GM19467 (cell line): ENCODE measurements at regions not wholly inside any gene's neighbourhood (a gene's known extent, or its start where the extent isn't known, plus 50 kb on each side); places are given as distances from the start of the nearest gene placed in this dataset.
A peak's percentile ranks its signal among the peaks of the same experiment; 100 is the strongest.

ENCODE experiments used
- ATAC-seq: cut with Tn5 transposase; IDR thresholded peaks from one replicate; pipeline ENCODE4 v1.9.1; 2021; ENCODE audit warnings: mild to moderate bottlenecking, moderate library complexity; ENCODE audit not compliant: unreplicated experiment

GRCh38 chr5:148708854-148709253 lies 54.5 kb upstream of the HTR4 start:
- ATAC-seq, result no peak

DNA sequence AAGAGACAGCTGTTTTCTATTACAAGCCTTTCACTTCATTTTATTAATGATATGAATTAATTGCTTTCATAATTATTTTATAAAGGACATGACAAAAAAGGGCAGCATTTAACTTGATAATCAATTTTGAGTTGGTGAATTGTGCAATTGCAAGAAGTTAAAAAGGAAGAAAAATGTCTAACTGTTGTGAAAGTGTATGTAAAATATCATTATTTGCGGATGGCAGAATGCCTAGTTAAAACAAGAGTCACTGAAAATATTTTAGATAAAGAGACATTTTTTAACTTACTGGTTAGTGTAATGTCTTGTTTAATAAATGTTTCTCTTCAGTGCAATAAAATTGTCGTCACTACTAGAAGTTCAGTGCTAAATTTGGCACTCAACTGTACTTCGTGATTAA lies 57.6 kb upstream of the HTR4 start:
- no peak for ATAC-seq

DNA sequence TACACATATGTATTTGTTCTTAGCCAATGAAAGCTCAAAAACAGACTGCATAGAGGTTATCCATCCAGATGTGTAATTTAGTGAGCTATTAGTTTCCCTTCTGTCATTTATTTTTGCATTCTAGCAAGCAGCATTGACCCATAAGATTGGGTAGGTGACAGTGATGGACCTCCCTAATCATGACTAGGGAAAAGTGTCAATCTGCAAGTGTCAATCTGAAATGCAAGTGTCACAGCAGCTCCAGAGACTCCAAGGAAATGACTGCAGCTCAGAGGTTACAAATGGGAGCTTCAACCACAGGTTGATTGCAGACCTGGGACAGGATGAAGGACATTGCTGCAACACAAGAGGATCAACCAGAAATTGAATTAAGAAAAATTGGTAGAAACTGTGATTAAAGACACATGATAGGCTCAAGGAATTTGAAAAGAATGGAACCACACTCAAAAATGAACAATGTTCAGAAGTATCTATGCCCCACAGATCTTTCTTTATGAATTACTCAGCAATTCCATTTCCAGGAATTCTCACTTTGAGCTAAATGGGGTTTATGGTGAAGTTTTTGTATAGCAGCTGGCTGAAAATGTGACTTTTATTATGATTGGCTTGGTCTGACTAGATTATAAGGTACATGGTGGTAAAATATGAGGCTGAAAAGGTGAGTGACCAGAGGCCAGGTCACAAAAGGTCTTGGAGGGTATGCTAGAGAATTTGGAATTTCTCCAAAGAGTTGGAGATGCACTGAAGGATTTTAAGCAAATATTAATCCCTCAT lies 59.6 kb upstream of the HTR4 start:
- ATAC-seq, result no peak

DNA sequence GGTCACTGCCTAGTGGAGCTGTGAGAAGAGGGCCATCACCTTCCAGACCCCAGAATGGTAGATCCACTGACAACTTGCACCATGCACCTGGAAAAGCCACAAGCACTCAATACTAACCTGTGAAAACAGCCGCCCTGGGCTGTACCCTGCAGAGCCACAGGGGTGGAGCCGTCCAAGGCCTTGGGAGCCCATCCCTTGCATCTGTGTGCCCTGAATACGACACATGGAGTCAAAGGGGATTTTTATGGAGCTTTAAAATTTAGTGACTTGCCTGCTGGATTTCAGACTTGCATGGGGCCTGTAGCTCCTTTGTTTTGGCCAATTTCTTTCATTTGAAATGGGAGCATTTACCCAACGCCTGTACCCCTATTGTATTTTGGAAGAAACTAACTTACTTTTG lies 62.4 kb upstream of the HTR4 start:
- no peak for ATAC-seq

DNA sequence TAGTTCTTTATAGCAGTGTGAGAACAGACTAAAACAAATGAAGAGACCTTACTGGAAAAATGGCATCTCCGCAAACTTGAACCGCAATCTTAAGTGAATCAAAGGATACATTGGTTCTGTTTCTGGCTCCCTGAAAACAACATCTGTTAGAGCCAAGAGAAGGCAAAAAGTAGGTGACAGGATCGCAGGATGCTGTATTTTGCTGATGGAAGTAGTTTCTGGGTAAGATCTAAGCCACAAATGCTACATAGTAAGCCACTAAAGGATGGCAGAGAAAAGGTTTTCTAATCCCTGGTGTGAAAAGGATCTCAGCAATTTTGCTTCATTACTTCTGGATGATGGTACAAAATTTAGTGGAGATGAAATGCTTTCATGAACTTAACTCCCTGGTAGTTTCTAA lies 63.3 kb upstream of the HTR4 start:
- ATAC-seq, result no peak

GRCh38 chr5:148719605-148720004 lies 65.3 kb upstream of the HTR4 start:
- no peak for ATAC-seq

DNA sequence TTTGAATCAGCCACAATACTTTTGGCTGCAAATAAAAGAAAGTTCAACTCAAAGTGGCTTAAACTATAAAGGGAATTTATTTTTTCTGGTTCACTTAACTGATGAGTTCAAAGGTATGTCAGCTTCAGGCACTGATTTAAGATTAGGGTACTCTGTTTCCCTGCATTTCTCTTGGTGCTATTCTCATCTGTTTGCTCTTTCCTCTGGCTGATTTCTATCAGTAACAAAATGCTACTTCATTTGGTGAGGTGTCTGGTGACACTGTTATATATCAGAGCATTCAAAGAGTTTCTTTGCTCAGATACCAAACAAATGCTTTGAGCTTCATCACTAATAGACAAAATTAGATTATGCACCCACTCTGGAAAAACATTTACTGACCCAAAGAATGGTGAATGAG lies 65.9 kb upstream of the HTR4 start:
- no peak for ATAC-seq

DNA sequence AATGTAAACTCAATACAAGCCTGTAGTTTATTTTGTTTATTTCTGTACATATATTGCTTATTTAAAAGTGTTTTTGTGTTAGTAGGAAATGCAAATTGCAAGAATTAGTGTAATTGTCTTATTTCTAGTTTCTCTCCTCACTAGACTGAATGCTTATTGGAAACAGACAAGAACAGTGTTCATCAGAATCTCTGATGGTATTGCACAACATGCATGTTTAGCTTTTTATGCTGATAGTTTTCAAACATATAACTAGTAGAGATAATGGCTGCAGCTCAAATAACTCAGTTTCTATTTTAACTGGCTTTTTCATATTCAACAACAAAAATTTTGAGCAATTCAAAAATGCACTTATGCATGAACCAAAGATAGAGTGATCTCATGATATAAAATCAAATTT lies 68.8 kb upstream of the HTR4 start:
- ATAC-seq, result no peak

- ATAC-seq, result no peak
Observed at GRCh38 chr5:148725675-148726074, 71.3 kb upstream of the HTR4 start.

- no peak for ATAC-seq
Observed at GRCh38 chr5:148729182-148729581, 74.9 kb upstream of the HTR4 start.

GRCh38 chr5:148730270-148730669 lies 75.9 kb upstream of the HTR4 start:
- no peak for ATAC-seq

DNA sequence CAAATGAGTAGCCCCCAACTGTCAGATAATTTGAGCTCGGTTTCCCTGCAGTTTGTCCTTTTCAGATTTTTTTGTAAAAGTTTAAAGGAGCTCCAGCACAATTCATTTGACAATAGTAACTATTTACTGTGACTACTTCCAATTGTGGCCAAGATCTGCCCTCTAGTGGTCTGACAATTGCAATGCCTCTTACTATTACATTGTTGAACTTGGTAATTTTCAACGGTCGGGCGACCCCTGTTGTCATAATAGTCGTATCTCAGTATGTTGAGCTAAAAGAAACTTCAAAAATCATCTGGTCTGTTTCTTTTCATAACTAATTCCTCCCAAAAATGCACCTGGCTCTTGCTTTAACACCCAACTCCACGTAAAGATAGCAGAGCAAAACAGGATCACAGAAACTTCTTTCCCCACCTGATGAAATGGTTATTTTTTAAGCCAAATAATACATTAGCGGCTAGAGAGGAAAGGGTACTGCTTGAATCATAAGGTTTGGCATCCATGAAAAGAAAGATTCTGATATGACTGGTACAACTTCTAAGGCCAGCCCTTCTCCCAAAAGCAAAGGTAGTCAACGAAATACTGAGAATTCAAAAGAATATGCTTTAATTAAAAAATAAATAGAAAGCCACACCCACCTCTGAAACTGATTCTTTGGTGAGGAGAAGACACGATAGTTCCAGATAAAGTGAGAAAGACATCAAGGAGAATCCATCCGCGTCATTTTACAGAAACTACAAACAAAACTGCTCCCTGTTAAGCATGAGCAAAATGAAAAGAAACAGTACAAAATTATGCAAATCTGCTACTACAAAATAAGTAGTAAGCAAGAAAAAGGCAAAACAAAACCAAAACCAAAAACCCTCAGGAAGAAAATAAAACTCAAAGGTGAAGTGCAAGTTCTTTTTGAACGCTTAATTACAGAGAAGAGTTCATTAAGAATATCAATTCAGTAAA lies 76.9 kb upstream of the HTR4 start:
- peak; percentile 88 for ATAC-seq

GRCh38 chr5:148732692-148733091 lies 78.4 kb upstream of the HTR4 start:
- ATAC-seq, result no peak

GRCh38 chr5:148733601-148734438 lies 79.5 kb upstream of the HTR4 start:
- no peak for ATAC-seq

DNA sequence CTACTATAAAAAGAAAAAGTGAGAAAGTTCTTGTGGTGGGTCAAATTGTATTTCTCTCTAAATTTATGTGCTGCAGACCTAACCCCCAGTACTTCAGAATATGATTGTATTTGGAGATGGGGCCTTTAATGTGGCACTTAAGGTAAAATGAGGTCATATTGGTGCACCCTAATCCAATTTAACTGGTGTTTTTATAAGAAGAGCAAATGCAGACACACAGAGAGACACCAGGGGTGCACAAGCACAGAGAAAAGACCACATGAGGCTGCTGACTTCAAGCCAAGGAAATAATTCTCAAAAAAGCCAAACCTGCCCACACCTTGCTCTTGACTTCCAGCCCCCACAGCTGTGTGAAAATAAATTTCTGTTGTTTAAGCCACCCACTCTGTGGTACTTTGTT lies 80.2 kb upstream of the HTR4 start:
- ATAC-seq, result no peak

DNA sequence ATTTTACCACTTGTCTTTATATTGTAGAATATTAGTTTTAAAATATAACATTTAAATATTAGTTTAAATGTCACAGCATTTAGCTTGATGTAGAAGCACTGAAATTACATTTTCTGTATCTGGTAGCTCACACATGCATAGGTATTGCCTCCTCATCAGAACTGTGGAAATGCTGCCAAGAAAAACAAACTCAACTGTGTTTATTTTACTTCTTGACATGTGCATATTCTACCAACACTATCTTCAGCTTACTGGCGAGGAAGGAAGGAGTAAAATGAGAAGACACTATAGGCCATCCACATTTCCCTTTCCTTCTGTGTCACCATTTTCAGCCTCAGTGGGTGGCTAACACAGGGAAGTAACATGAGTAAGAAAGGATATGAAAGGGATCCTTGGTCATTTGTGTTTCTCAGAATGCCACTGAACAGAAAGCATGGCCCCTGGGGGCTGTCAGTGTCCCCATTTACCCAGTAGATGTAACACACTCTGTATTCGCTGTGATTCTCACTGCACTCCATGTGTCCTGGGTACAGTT lies 81.0 kb upstream of the HTR4 start:
- ATAC-seq, result no peak

DNA sequence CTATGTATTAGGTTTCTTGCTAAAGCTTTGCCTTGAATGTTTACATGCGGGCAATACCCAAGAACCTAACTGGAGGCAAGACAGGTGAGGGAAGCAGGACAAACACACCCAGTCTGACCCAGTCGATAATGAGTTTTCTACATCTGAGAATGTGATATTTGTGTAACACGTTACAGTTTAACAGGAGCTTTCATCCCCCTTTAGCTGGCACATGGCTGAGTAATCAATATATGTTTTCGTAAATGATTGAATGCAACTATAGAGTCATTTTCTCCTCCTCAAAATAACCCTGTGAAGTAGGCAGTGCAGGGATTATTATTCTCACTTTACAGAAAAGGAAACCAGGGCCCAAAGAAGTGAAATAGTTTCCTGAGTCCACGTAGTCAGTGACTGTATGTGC lies 84.7 kb upstream of the HTR4 start:
- no peak for ATAC-seq

- no peak for ATAC-seq
Observed at GRCh38 chr5:148739524-148739923, 85.2 kb upstream of the HTR4 start.

- no peak for ATAC-seq
Observed at GRCh38 chr5:148740079-148740858, 85.9 kb upstream of the HTR4 start.
